ENCODE measurements at regions not wholly inside any gene's neighbourhood (a gene's known extent, or its start where the extent isn't known, plus 50 kb on each side); places are given as distances from the start of the nearest gene placed in this dataset.

- DNase-seq (ENCODE audit: low spot score, unreplicated experiment), result no peak
- no peaks in the 10 kb centered on the region for H3K9me3 Mint-ChIP-seq (ENCODE audit: low read depth)
- H3K27me3 Mint-ChIP-seq, result no peaks in the 10 kb centered on the region
- no peak overlapping the region for H3K4me3 Mint-ChIP-seq (ENCODE audit: low read depth)
- H3K27ac Mint-ChIP-seq, result no peak overlapping the region
- peaks cover 3% of the 10 kb centered on the region for H3K4me1 Mint-ChIP-seq (ENCODE audit: low read depth)
- H3K36me3 Mint-ChIP-seq (ENCODE audit: insufficient read depth), result no peaks in the 10 kb centered on the region
- no peak for TF ChIP-seq CTCF (IDR thresholded peaks at IDR 0.05; ENCODE audit: unreplicated experiment)
Measured at GRCh38 chr4:156437666-156438065, 484.0 kb upstream of the CTSO start.

GRCh38 chr4:156422576-156422975 lies 468.9 kb upstream of the CTSO start:
- H3K36me3 Mint-ChIP-seq (ENCODE audit: insufficient read depth), result no peaks in the 10 kb centered on the region
- no peak overlapping the region for H3K4me3 Mint-ChIP-seq (ENCODE audit: low read depth)
- peaks cover 2% of the 10 kb centered on the region for H3K9me3 Mint-ChIP-seq (ENCODE audit: low read depth)
- peaks cover 2% of the 10 kb centered on the region for H3K4me1 Mint-ChIP-seq (ENCODE audit: low read depth)
- no peak for TF ChIP-seq CTCF (IDR thresholded peaks at IDR 0.05; ENCODE audit: unreplicated experiment)
- no peaks in the 10 kb centered on the region for H3K27me3 Mint-ChIP-seq
- DNase-seq (ENCODE audit: low spot score, unreplicated experiment), result no peak
- no peak overlapping the region for H3K27ac Mint-ChIP-seq

GRCh38 chr4:156420623-156421022 lies 467.0 kb upstream of the CTSO start:
- no peaks in the 10 kb centered on the region for H3K27me3 Mint-ChIP-seq
- H3K9me3 Mint-ChIP-seq (ENCODE audit: low read depth), result peaks cover 10% of the 10 kb centered on the region
- H3K27ac Mint-ChIP-seq, result no peak overlapping the region
- no peaks in the 10 kb centered on the region for H3K36me3 Mint-ChIP-seq (ENCODE audit: insufficient read depth)
- DNase-seq (ENCODE audit: low spot score, unreplicated experiment), result no peak
- H3K4me1 Mint-ChIP-seq (ENCODE audit: low read depth), result peaks cover 2% of the 10 kb centered on the region
- TF ChIP-seq CTCF (IDR thresholded peaks at IDR 0.05; ENCODE audit: unreplicated experiment), result no peak
- no peak overlapping the region for H3K4me3 Mint-ChIP-seq (ENCODE audit: low read depth)

- H3K4me1 Mint-ChIP-seq (ENCODE audit: low read depth), result peaks cover 2% of the 10 kb centered on the region
- peaks cover 13% of the 10 kb centered on the region for H3K9me3 Mint-ChIP-seq (ENCODE audit: low read depth)
- TF ChIP-seq CTCF (IDR thresholded peaks at IDR 0.05; ENCODE audit: unreplicated experiment), result no peak
- H3K36me3 Mint-ChIP-seq (ENCODE audit: insufficient read depth), result no peaks in the 10 kb centered on the region
- DNase-seq (ENCODE audit: low spot score, unreplicated experiment), result no peak
- H3K27me3 Mint-ChIP-seq, result no peaks in the 10 kb centered on the region
- H3K27ac Mint-ChIP-seq, result no peak overlapping the region
- H3K4me3 Mint-ChIP-seq (ENCODE audit: low read depth), result no peak overlapping the region
Measured at GRCh38 chr4:156419080-156419685, 465.5 kb upstream of the CTSO start.

GRCh38 chr4:156414406-156414805 lies 460.7 kb upstream of the CTSO start:
- TF ChIP-seq CTCF (IDR thresholded peaks at IDR 0.05; ENCODE audit: unreplicated experiment), result no peak
- Mint-ChIP-seq H3K4me1 (ENCODE audit: low read depth) (peaks cover 1% of the 10 kb centered on the region), H3K9me3 (ENCODE audit: low read depth) (peaks cover 13% of the 10 kb centered on the region), H3K27me3 (no peaks in the 10 kb centered on the region), H3K4me3 (ENCODE audit: low read depth) (no peak overlapping the region), H3K27ac (no peak overlapping the region), H3K36me3 (ENCODE audit: insufficient read depth) (no peaks in the 10 kb centered on the region)
- no peak for DNase-seq (ENCODE audit: low spot score, unreplicated experiment)

Data from progenitor cell of endocrine pancreas (in vitro differentiated cells).